OCI-LY3 (cell line): ENCODE measurements at regions not wholly inside any gene's neighbourhood (a gene's known extent, or its start where the extent isn't known, plus 50 kb on each side); places are given as distances from the start of the nearest gene placed in this dataset.

Experiments
- H2AFZ ChIP-seq: fragments of 200-600, 300-600 bp; shearing (Covaris generic); 2 replicates; pipeline ENCODE4 v1.6.0; 2014; ENCODE audit warnings: antibody characterized with exemption, low read depth, low read length
- H3K27ac ChIP-seq: fragments of 200-600, 300-600 bp; sonication (generic); 2 replicates; pipeline ENCODE4 v1.5.1; 2014; ENCODE audit warnings: mild to moderate bottlenecking, low read length, moderate library complexity, mixed read lengths
- H3K27me3 ChIP-seq: fragments of 200-600, 300-600 bp; sonication (generic); 2 replicates; pipeline ENCODE4 v1.6.1; 2014; ENCODE audit warnings: low read depth, low read length, mixed read lengths
- H3K36me3 ChIP-seq: fragments of 200-600, 300-600 bp; sonication (generic); replicated peaks from 2 replicates; pipeline ENCODE3; 2014; ENCODE audit warnings: low read depth, low read length, mixed read lengths
- H3K4me1 ChIP-seq: fragments of 300-600, 200-600 bp; sonication (generic); 2 replicates; pipeline ENCODE4 v1.6.1; 2014; ENCODE audit warnings: low read length, mixed read lengths
- H3K4me2 ChIP-seq: fragments of 200-600, 300-600 bp; sonication (generic); 2 replicates; pipeline ENCODE4 v1.6.1; 2014; ENCODE audit warnings: low read length, mixed read lengths
- H3K4me3 ChIP-seq: fragments of 300-600, 200-600 bp; sonication (generic); 2 replicates; pipeline ENCODE4 v1.5.1; 2014; ENCODE audit warnings: antibody characterized with exemption, mild to moderate bottlenecking, low read length, moderate library complexity
- H3K79me2 ChIP-seq: fragments of 300-600, 200-600 bp; shearing (Covaris generic); 2 replicates; pipeline ENCODE4 v1.6.1; 2014; ENCODE audit warnings: mild to moderate bottlenecking, low read length, mixed read lengths
- H3K9ac ChIP-seq: fragments of 300-600, 200-600 bp; shearing (Covaris generic); 2 replicates; pipeline ENCODE4 v1.6.0; 2014; ENCODE audit warnings: mild to moderate bottlenecking, low read length, moderate library complexity
- H3K9me3 ChIP-seq: fragments of 200-600, 300-600 bp; shearing (Covaris generic); 2 replicates; pipeline ENCODE4 v1.6.1; 2014; ENCODE audit warnings: low read length, mixed read lengths; ENCODE audit not compliant: insufficient read depth
- H4K20me1 ChIP-seq: fragments of 200-600, 300-600 bp; sonication (generic); 2 replicates; pipeline ENCODE4 v1.6.1; 2016; ENCODE audit warnings: low read length, mixed read lengths; ENCODE audit not compliant: insufficient read depth
- CTCF ChIP-seq: fragments of 200-600, 300-600 bp; sonication (generic); IDR thresholded peaks from 2 replicates; pipeline ENCODE4 v1.5.1; 2014; ENCODE audit warnings: antibody characterized with exemption, low read length, low read depth
- EZH2phosphoT487 ChIP-seq: fragments of 200-600 bp; shearing (Covaris generic); IDR thresholded peaks from 2 replicates; pipeline ENCODE4 v1.6.1; 2018; ENCODE audit warnings: antibody characterized with exemption, mixed run types, low read depth

GRCh38 chr2:189375842-189376241, 65.4 kb upstream of the WDR75 start:
- H3K79me2 ChIP-seq: no peaks in the 10 kb centered on the region
- H3K27me3 ChIP-seq: no peaks in the 10 kb centered on the region
- no peaks in the 10 kb centered on the region for H3K36me3 ChIP-seq
- no peaks in the 10 kb centered on the region for H4K20me1 ChIP-seq
- no peak overlapping the region for H2AFZ ChIP-seq
- H3K4me3 ChIP-seq: no peak overlapping the region
- no peaks in the 10 kb centered on the region for H3K9me3 ChIP-seq
- TF ChIP-seq EZH2phosphoT487 (no peak), CTCF (no peak)
- no peak overlapping the region for H3K4me2 ChIP-seq
- H3K9ac ChIP-seq: no peak overlapping the region
- no peak overlapping the region for H3K27ac ChIP-seq
- no peaks in the 10 kb centered on the region for H3K4me1 ChIP-seq

- Histone ChIP-seq H3K27me3 (no peaks in the 10 kb centered on the region), H3K9ac (no peak overlapping the region), H2AFZ (peak overlapping the region; percentile 71), H3K4me1 (no peaks in the 10 kb centered on the region), H3K9me3 (no peaks in the 10 kb centered on the region), H3K27ac (no peak overlapping the region), H3K79me2 (no peaks in the 10 kb centered on the region), H3K36me3 (no peaks in the 10 kb centered on the region), H3K4me2 (no peak overlapping the region), H4K20me1 (no peaks in the 10 kb centered on the region), H3K4me3 (no peak overlapping the region)
- TF ChIP-seq CTCF (no peak), EZH2phosphoT487 (no peak)
These were observed 62.0 kb upstream of the WDR75 start for GRCh38 chr2:189379287-189379630.

- H3K27me3 ChIP-seq: no peaks in the 10 kb centered on the region
- H3K27ac ChIP-seq: no peak overlapping the region
- TF ChIP-seq EZH2phosphoT487 (no peak), CTCF (no peak)
- no peak overlapping the region for H3K4me3 ChIP-seq
- H4K20me1 ChIP-seq: no peaks in the 10 kb centered on the region
- no peak overlapping the region for H3K9ac ChIP-seq
- no peaks in the 10 kb centered on the region for H3K4me1 ChIP-seq
- H3K4me2 ChIP-seq: no peak overlapping the region
- no peaks in the 10 kb centered on the region for H3K9me3 ChIP-seq
- H2AFZ ChIP-seq: peak overlapping the region; percentile 71
- no peaks in the 10 kb centered on the region for H3K36me3 ChIP-seq
- H3K79me2 ChIP-seq: no peaks in the 10 kb centered on the region
These were observed 61.5 kb upstream of the WDR75 start for GRCh38 chr2:189379731-189380261.

- TF ChIP-seq EZH2phosphoT487: no peak
- no peak for TF ChIP-seq CTCF
- no peak overlapping the region for H3K27ac ChIP-seq
- no peaks in the 10 kb centered on the region for H3K36me3 ChIP-seq
- no peaks in the 10 kb centered on the region for H4K20me1 ChIP-seq
- no peaks in the 10 kb centered on the region for H3K79me2 ChIP-seq
- H3K9ac ChIP-seq: no peak overlapping the region
- H3K4me1 ChIP-seq: no peaks in the 10 kb centered on the region
- H3K4me3 ChIP-seq: no peak overlapping the region
- H3K27me3 ChIP-seq: no peaks in the 10 kb centered on the region
- H2AFZ ChIP-seq: no peak overlapping the region
- H3K4me2 ChIP-seq: no peak overlapping the region
- no peaks in the 10 kb centered on the region for H3K9me3 ChIP-seq
These were observed 58.6 kb upstream of the WDR75 start for GRCh38 chr2:189382668-189383067.
